GM12875 (cell line): ENCODE measurements at regions not wholly inside any gene's neighbourhood (a gene's known extent, or its start where the extent isn't known, plus 50 kb on each side); places are given as distances from the start of the nearest gene placed in this dataset.
"Not testable (repeated sequence)": the region's sequence is repeated elsewhere in the genome, so short reads cannot be mapped to it uniquely, and the experiment has no call there.

Source experiments
- H3K4me3 ChIP-seq: one replicate; pipeline ENCODE4 v1.5.1; 2011; ENCODE audit warnings: low read depth, low read length, control low read depth
- CTCF ChIP-seq: IDR thresholded peaks from 2 replicates; pipeline ENCODE4 v1.5.1; 2011; ENCODE audit warnings: low read depth, mild to moderate bottlenecking, control low read depth, inconsistent platforms, low read length, moderate library complexity, borderline replicate concordance; ENCODE audit not compliant: insufficient read depth

- no peak overlapping the region for H3K4me3 ChIP-seq
- no peak for TF ChIP-seq CTCF
Observed at GRCh38 chr10:26621243-26621888, 76.1 kb upstream of the PDSS1 start.

- no peak overlapping the region for H3K4me3 ChIP-seq
- no peak for TF ChIP-seq CTCF
Observed at GRCh38 chr10:26621889-26622711, 75.4 kb upstream of the PDSS1 start.

- no peak overlapping the region for H3K4me3 ChIP-seq
- no peak for TF ChIP-seq CTCF
Observed at GRCh38 chr10:26622891-26623290, 74.6 kb upstream of the PDSS1 start.

GRCh38 chr10:26624006-26624405, 73.5 kb upstream of the PDSS1 start:
- TF ChIP-seq CTCF = no peak
- H3K4me3 ChIP-seq = no peak overlapping the region

- TF ChIP-seq CTCF = no peak
- H3K4me3 ChIP-seq = no peak overlapping the region
Observed at GRCh38 chr10:26626066-26626465, 71.4 kb upstream of the PDSS1 start.

GRCh38 chr10:26627324-26627723, 70.2 kb upstream of the PDSS1 start:
- TF ChIP-seq CTCF = 0 out of 2 replicates have a peak, but pooled peaks have one; percentile 13
- no peak overlapping the region for H3K4me3 ChIP-seq

- no peak overlapping the region for H3K4me3 ChIP-seq
Observed at GRCh38 chr10:26628395-26628794, 69.1 kb upstream of the PDSS1 start.

GRCh38 chr10:26632171-26632570, 65.3 kb upstream of the PDSS1 start:
- H3K4me3 ChIP-seq = not testable (repeated sequence)

More at GRCh38 chr10:26628395-26628794, 69.1 kb upstream of the PDSS1 start:
- TF ChIP-seq CTCF = no peak

- not testable (repeated sequence) for H3K4me3 ChIP-seq
Observed at GRCh38 chr10:26634111-26634510, 63.4 kb upstream of the PDSS1 start.
